ENCODE measurements at regions not wholly inside any gene's neighbourhood (a gene's known extent, or its start where the extent isn't known, plus 50 kb on each side); places are given as distances from the start of the nearest gene placed in this dataset.
A peak's percentile ranks its signal among the peaks of the same experiment; 100 is the strongest.
"Not testable (repeated sequence)": the region's sequence is repeated elsewhere in the genome, so short reads cannot be mapped to it uniquely, and the experiment has no call there.

DNA sequence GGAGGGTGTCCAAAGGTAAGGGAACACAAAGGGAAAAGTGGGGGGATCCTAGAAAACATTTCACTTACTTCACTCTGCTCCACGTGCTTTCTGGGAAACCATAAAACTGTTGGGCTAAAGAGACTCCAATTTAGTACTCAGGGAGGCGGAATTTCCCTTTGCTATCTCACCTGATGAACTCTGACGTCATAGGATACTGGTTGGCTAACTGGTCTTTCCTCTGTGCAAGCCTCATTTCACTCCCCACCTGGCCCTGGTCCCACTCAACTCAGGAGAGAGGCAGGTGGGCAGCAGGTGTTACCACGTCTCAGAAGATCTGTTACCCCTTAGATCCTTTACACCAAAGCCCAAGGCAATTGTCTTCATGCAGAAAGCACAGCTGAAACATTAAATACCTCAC lies 51.8 kb upstream of the PMAIP1 start:
- Histone ChIP-seq H3K36me3 (ENCODE audit: control insufficient read depth, insufficient read depth, low read length, severe bottlenecking) (no peaks in the 10 kb centered on the region), H3K9ac (ENCODE audit: low read length) (no peak overlapping the region), H3K9me3 (ENCODE audit: control insufficient read depth, low read length) (no peaks in the 10 kb centered on the region), H3K4me1 (ENCODE audit: control insufficient read depth, insufficient read depth, low read length) (no peaks in the 10 kb centered on the region), H3K4me3 (ENCODE audit: low read length) (no peak overlapping the region), H3K27me3 (replicated peaks; ENCODE audit: control insufficient read depth, insufficient read depth, low read length) (peaks cover 13% of the 10 kb centered on the region)
- no peak for DNase-seq (ENCODE audit: low read depth)

DNA sequence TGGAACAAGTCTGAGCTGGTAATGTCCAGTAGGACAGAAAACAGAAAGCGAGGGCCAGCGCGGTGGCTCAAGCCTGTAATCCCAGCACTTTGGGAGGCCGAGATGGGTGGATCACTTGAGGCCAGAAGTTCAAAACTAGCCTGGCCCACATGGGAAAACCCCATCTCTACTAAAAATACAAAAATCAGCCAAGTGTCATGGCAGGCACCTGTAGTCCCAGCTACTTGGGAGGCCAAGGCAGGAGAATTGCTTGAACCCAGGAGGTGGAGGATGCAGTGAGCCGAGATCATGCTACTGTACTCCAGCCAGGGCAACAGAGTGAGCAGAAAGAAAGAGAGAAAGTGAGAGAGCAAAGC lies 52.3 kb upstream of the PMAIP1 start:
- H3K9ac ChIP-seq (ENCODE audit: low read length); H3K27me3 ChIP-seq (replicated peaks; ENCODE audit: control insufficient read depth, insufficient read depth, low read length); H3K36me3 ChIP-seq (ENCODE audit: control insufficient read depth, insufficient read depth, low read length, severe bottlenecking); H3K4me1 ChIP-seq (ENCODE audit: control insufficient read depth, insufficient read depth, low read length); H3K9me3 ChIP-seq (ENCODE audit: control insufficient read depth, low read length); DNase-seq (ENCODE audit: low read depth); H3K4me3 ChIP-seq (ENCODE audit: low read length): not testable (repeated sequence)

DNA sequence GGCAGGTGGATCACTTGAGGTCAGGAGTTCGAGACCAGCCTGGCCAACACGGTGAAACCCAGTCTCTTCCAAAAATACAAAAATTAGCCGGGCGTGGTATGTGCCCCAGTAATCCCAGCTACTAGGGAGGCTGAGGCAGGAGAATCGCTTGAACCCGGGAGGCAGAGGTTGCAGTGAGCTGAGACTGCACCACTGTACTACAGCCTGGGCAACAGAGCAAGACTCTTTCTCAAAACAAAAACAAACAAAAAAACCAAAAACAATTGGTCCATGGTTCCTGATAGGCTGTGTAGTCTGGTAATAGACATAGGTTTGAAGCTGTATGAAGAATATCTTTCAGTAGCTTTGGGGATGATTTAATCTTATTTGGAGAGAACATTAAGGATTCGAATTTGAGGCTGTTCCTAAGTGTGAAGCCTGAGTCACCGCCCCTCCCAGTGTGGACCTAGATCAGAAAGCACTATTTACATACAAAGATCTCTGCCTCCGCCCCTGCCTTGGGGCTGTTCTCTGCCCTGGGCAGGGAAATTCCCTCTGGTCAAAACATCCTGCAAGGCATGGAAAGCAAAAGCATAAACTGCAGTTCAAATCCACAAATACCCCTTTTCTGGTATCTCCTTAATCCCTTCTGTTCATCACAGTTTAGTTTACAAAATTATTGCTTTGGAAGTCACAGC lies 52.8 kb upstream of the PMAIP1 start:
- no peaks in the 10 kb centered on the region for H3K9me3 ChIP-seq (ENCODE audit: control insufficient read depth, low read length)
- H3K4me3 ChIP-seq (ENCODE audit: low read length) = no peak overlapping the region
- no peaks in the 10 kb centered on the region for H3K4me1 ChIP-seq (ENCODE audit: control insufficient read depth, insufficient read depth, low read length)
- H3K36me3 ChIP-seq (ENCODE audit: control insufficient read depth, insufficient read depth, low read length, severe bottlenecking) = no peaks in the 10 kb centered on the region
- DNase-seq (ENCODE audit: low read depth) = peak; percentile 57
- H3K9ac ChIP-seq (ENCODE audit: low read length) = no peak overlapping the region
- peaks cover 5% of the 10 kb centered on the region for H3K27me3 ChIP-seq (replicated peaks; ENCODE audit: control insufficient read depth, insufficient read depth, low read length)

DNA sequence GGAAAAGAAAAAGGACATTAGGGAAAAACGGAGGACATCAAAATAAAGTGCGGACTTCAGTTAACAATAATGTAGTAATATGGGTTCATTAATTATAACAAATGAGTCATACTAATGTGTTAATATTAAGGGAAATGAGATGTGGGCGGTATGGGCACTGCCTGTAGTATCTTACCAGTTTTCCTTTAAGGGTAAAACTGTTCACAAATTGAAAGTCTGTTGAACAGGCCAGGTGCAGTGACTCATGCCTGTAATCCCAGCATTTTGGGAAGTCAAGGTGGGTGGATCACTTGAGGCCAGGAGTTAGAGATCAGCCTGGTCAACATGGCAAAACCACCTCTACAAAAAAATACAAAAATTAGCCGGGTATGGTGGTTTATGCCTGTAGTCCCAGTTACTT lies 56.8 kb upstream of the PMAIP1 start:
- no peak overlapping the region for H3K9ac ChIP-seq (ENCODE audit: low read length)
- H3K27me3 ChIP-seq (replicated peaks; ENCODE audit: control insufficient read depth, insufficient read depth, low read length) = peaks cover 4% of the 10 kb centered on the region
- H3K4me3 ChIP-seq (ENCODE audit: low read length) = no peak overlapping the region
- H3K4me1 ChIP-seq (ENCODE audit: control insufficient read depth, insufficient read depth, low read length) = no peaks in the 10 kb centered on the region
- no peak for DNase-seq (ENCODE audit: low read depth)
- no peaks in the 10 kb centered on the region for H3K36me3 ChIP-seq (ENCODE audit: control insufficient read depth, insufficient read depth, low read length, severe bottlenecking)
- no peaks in the 10 kb centered on the region for H3K9me3 ChIP-seq (ENCODE audit: control insufficient read depth, low read length)

GRCh38 chr18:59839931-59840685 lies 59.7 kb upstream of the PMAIP1 start:
- Histone ChIP-seq H3K27me3 (replicated peaks; ENCODE audit: control insufficient read depth, insufficient read depth, low read length) (no peaks in the 10 kb centered on the region), H3K36me3 (ENCODE audit: control insufficient read depth, insufficient read depth, low read length, severe bottlenecking) (no peaks in the 10 kb centered on the region), H3K4me1 (ENCODE audit: control insufficient read depth, insufficient read depth, low read length) (no peaks in the 10 kb centered on the region), H3K9ac (ENCODE audit: low read length) (no peak overlapping the region), H3K4me3 (ENCODE audit: low read length) (no peak overlapping the region), H3K9me3 (ENCODE audit: control insufficient read depth, low read length) (no peaks in the 10 kb centered on the region)
- no peak for DNase-seq (ENCODE audit: low read depth)

GRCh38 chr18:59839246-59839645 lies 60.5 kb upstream of the PMAIP1 start:
- H3K36me3 ChIP-seq (ENCODE audit: control insufficient read depth, insufficient read depth, low read length, severe bottlenecking) = no peaks in the 10 kb centered on the region
- no peak overlapping the region for H3K4me3 ChIP-seq (ENCODE audit: low read length)
- H3K9ac ChIP-seq (ENCODE audit: low read length) = no peak overlapping the region
- H3K27me3 ChIP-seq (replicated peaks; ENCODE audit: control insufficient read depth, insufficient read depth, low read length) = peaks cover under 1% of the 10 kb centered on the region
- DNase-seq (ENCODE audit: low read depth) = no peak
- no peaks in the 10 kb centered on the region for H3K4me1 ChIP-seq (ENCODE audit: control insufficient read depth, insufficient read depth, low read length)
- no peaks in the 10 kb centered on the region for H3K9me3 ChIP-seq (ENCODE audit: control insufficient read depth, low read length)

GRCh38 chr18:59837586-59837985 lies 62.2 kb upstream of the PMAIP1 start:
- peaks cover 8% of the 10 kb centered on the region for H3K27me3 ChIP-seq (replicated peaks; ENCODE audit: control insufficient read depth, insufficient read depth, low read length)
- DNase-seq (ENCODE audit: low read depth) = peak; percentile 85
- no peaks in the 10 kb centered on the region for H3K36me3 ChIP-seq (ENCODE audit: control insufficient read depth, insufficient read depth, low read length, severe bottlenecking)
- H3K4me3 ChIP-seq (ENCODE audit: low read length) = no peak overlapping the region
- no peaks in the 10 kb centered on the region for H3K9me3 ChIP-seq (ENCODE audit: control insufficient read depth, low read length)
- no peaks in the 10 kb centered on the region for H3K4me1 ChIP-seq (ENCODE audit: control insufficient read depth, insufficient read depth, low read length)
- H3K9ac ChIP-seq (ENCODE audit: low read length) = no peak overlapping the region

DNA sequence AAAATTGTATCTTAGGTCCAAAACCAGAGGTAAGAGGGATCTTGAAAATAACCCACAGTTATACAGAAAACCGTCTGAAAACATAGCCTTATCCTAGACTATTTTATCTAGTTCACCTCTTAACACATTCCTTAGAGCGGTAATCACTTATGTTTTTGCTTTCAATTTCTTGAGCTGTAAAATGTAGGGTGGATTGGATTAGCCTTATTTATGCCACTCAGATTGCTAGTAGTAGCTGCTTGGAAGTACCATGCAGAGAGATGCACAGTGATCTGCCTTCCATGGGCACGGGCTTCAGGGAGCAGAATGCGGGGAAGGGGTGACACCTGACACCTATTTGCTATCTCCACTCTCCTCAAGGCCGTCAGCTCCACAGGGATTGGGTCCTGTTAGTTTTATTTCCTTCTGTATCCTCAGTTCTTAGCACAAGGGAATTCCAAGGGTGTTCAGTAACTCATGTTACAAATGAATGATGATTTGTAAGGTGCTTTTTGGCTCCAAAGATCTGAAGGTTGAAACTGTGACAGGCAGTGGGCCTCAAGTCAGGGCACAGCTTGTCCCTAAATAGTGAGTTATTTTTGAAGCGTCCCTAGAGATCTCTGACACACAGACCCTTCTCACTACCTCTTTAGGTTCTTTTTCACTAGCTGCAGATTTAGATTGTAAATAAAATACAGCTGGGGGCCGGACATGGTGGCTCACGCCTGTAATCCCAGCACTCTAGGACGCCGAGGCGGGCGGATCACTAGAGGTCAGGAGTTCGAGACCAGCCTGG lies 64.0 kb upstream of the PMAIP1 start:
- no peaks in the 10 kb centered on the region for H3K9me3 ChIP-seq (ENCODE audit: control insufficient read depth, low read length)
- no peak for DNase-seq (ENCODE audit: low read depth)

GRCh38 chr18:59834267-59834666 lies 65.5 kb upstream of the PMAIP1 start:
- peaks cover 8% of the 10 kb centered on the region for H3K27me3 ChIP-seq (replicated peaks; ENCODE audit: control insufficient read depth, insufficient read depth, low read length)
- H3K4me3 ChIP-seq (ENCODE audit: low read length) = no peak overlapping the region
- H3K9ac ChIP-seq (ENCODE audit: low read length) = no peak overlapping the region
- no peaks in the 10 kb centered on the region for H3K36me3 ChIP-seq (ENCODE audit: control insufficient read depth, insufficient read depth, low read length, severe bottlenecking)
- no peak for DNase-seq (ENCODE audit: low read depth)
- no peaks in the 10 kb centered on the region for H3K9me3 ChIP-seq (ENCODE audit: control insufficient read depth, low read length)
- no peaks in the 10 kb centered on the region for H3K4me1 ChIP-seq (ENCODE audit: control insufficient read depth, insufficient read depth, low read length)

More for the DNA sequence above, 64.0 kb upstream of the PMAIP1 start:
- no peaks in the 10 kb centered on the region for H3K36me3 ChIP-seq (ENCODE audit: control insufficient read depth, insufficient read depth, low read length, severe bottlenecking)
- no peak overlapping the region for H3K9ac ChIP-seq (ENCODE audit: low read length)
- no peak overlapping the region for H3K4me3 ChIP-seq (ENCODE audit: low read length)
- H3K27me3 ChIP-seq (replicated peaks; ENCODE audit: control insufficient read depth, insufficient read depth, low read length) = peaks cover 8% of the 10 kb centered on the region
- no peaks in the 10 kb centered on the region for H3K4me1 ChIP-seq (ENCODE audit: control insufficient read depth, insufficient read depth, low read length)

DNA sequence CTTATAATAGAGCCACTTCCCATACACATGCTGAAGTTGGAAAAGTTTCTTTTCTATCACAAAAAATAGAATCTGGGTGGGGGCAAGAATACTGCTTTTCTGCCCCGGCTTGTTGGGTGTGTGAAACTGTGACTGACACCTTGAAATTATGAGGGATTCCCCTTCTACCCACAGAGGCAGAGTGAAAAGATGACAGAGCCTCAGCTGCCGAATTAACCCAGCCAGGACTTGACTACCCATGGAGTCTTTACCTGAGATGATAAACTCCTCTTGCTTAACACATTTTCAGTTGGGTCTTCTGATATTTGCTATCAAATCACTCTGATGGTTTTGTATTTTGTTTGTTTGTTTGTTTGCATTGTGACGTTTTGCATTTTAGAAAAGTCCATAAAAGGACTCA lies 66.0 kb upstream of the PMAIP1 start:
- H3K9me3 ChIP-seq (ENCODE audit: control insufficient read depth, low read length) = no peaks in the 10 kb centered on the region
- H3K36me3 ChIP-seq (ENCODE audit: control insufficient read depth, insufficient read depth, low read length, severe bottlenecking) = no peaks in the 10 kb centered on the region
- DNase-seq (ENCODE audit: low read depth) = no peak
- no peak overlapping the region for H3K4me3 ChIP-seq (ENCODE audit: low read length)
- peaks cover 8% of the 10 kb centered on the region for H3K27me3 ChIP-seq (replicated peaks; ENCODE audit: control insufficient read depth, insufficient read depth, low read length)
- no peaks in the 10 kb centered on the region for H3K4me1 ChIP-seq (ENCODE audit: control insufficient read depth, insufficient read depth, low read length)
- H3K9ac ChIP-seq (ENCODE audit: low read length) = no peak overlapping the region

- peak; percentile 94 for DNase-seq (ENCODE audit: low read depth)
Measured at GRCh38 chr18:59823596-59824195, 76.1 kb upstream of the PMAIP1 start.

More at GRCh38 chr18:59823596-59824195, 76.1 kb upstream of the PMAIP1 start:
- H3K4me3 ChIP-seq (ENCODE audit: low read length) = no peak overlapping the region
- H3K4me1 ChIP-seq (ENCODE audit: control insufficient read depth, insufficient read depth, low read length) = peaks cover 27% of the 10 kb centered on the region
- H3K9me3 ChIP-seq (ENCODE audit: control insufficient read depth, low read length) = no peaks in the 10 kb centered on the region
- H3K36me3 ChIP-seq (ENCODE audit: control insufficient read depth, insufficient read depth, low read length, severe bottlenecking) = no peaks in the 10 kb centered on the region
- H3K27me3 ChIP-seq (replicated peaks; ENCODE audit: control insufficient read depth, insufficient read depth, low read length) = no peaks in the 10 kb centered on the region
- peak overlapping the region; percentile 69 for H3K9ac ChIP-seq (ENCODE audit: low read length)

Data from adipocyte (in vitro differentiated cells).